HepG2 (cell line): ENCODE measurements at regions not wholly inside any gene's neighbourhood (a gene's known extent, or its start where the extent isn't known, plus 50 kb on each side); places are given as distances from the start of the nearest gene placed in this dataset.

Experiments used
- ATAC-seq: fragments of 200-7000 bp; cut with Tn5 transposase; 3 replicates; pipeline ENCODE4 v1.9.1; 2020; ENCODE audit warnings: mild to moderate bottlenecking, moderate library complexity
- BruUV-seq: library from RNA; stranded (reverse); fragments of 400-500 nt; replicated peaks from 2 replicates; lab custom pipeline; 2021; lab: Mats Ljungman, UMichigan
- CTCF ChIA-PET: fragments of 300-600 bp; formaldehyde crosslinking; extraction: SDS; loops from one replicate; lab custom pipeline; 2021; ENCODE audit warnings: low total read pairs, inconsistent platforms, low intra/inter-chr PET ratio; lab: Yijun Ruan, JAX
- POLR2A ChIA-PET: fragments of 350-600 bp; sonication (Branson Sonifier 250); formaldehyde crosslinking; loops from one replicate; lab custom pipeline; 2020; ENCODE audit warnings: antibody characterized with exemption, inconsistent platforms; lab: Yijun Ruan, JAX
- DNase-seq: peaks from one replicate; pipeline ENCODE4 v3.0.0-alpha.2; 2015; ENCODE audit warnings: low spot score
- FAIRE-seq: peaks from 3 replicates; lab custom pipeline; 2011; peaks lifted over from hg19 to GRCh38; lab: Jason Lieb, UNC
- H2AFZ ChIP-seq: one replicate; pipeline ENCODE4 v1.6.1; 2011; ENCODE audit warnings: low read length, inconsistent platforms
- H3K27ac ChIP-seq: fragments of 300-600 bp; 3 replicates; pipeline ENCODE4 v1.8.0; 2011; ENCODE audit warnings: mixed run types, mild to moderate bottlenecking, mixed read lengths, low read length, inconsistent platforms; ENCODE audit not compliant: insufficient read depth; ENCODE audit errors: extremely low read length
- H3K27me3 ChIP-seq, 2 experiments: fragments of 200-600 bp in 1 of 2; 2 replicates in 1 of 2; 3 replicates in 1 of 2; pipeline versions ENCODE4 v1.6.0 to v1.8.0; 2011; ENCODE audit warnings: low read length in 2 of 2, mild to moderate bottlenecking in 2 of 2, moderate library complexity in 2 of 2, inconsistent platforms in 1 of 2; ENCODE audit not compliant: insufficient read depth in 2 of 2, control insufficient read depth in 1 of 2
- H3K36me3 ChIP-seq, 2 experiments: fragments of 200-600 bp in 1 of 2; replicated peaks in 1 of 2; 2 replicates in 1 of 2; 3 replicates in 1 of 2; pipeline versions ENCODE4 v1.5.1 to v1.8.0; 2011; ENCODE audit warnings: low read length in 2 of 2, inconsistent platforms in 1 of 2; ENCODE audit not compliant: insufficient read depth in 2 of 2, control insufficient read depth in 1 of 2
- H3K4me1 ChIP-seq: 2 replicates; pipeline ENCODE4 v1.5.1; 2012; ENCODE audit warnings: low read length, inconsistent platforms; ENCODE audit not compliant: insufficient read depth
- H3K4me2 ChIP-seq: 2 replicates; pipeline ENCODE4 v1.6.0; 2011; ENCODE audit warnings: low read depth, low read length, inconsistent platforms
- H3K4me3 ChIP-seq, 3 experiments: fragments of 200-600 bp in 1 of 3; sonication (generic), shearing (Covaris generic) in 1 of 3; replicated peaks in 1 of 3; 2 replicates each; pipeline ENCODE4 v1.5.1; 2011 to 2016; ENCODE audit warnings: low read length in 3 of 3, inconsistent platforms in 2 of 3, low read depth in 2 of 3, mild to moderate bottlenecking in 2 of 3, control low read depth in 1 of 3, mixed read lengths in 1 of 3; ENCODE audit not compliant: insufficient read depth in 1 of 3
- H3K79me2 ChIP-seq: one replicate; pipeline ENCODE4 v1.6.1; 2011; ENCODE audit warnings: low read length, inconsistent platforms; ENCODE audit not compliant: insufficient read depth
- H3K9ac ChIP-seq: 2 replicates; pipeline ENCODE4 v1.6.0; 2011; ENCODE audit warnings: mild to moderate bottlenecking, low read depth, low read length, inconsistent platforms; ENCODE audit not compliant: insufficient read depth
- H3K9me3 ChIP-seq: 2 replicates; pipeline ENCODE4 v1.5.1; 2012; ENCODE audit warnings: mild to moderate bottlenecking, low read length
- H4K20me1 ChIP-seq: 2 replicates; pipeline ENCODE4 v1.6.0; 2011; ENCODE audit warnings: inconsistent platforms, mild to moderate bottlenecking, low read length, moderate library complexity; ENCODE audit not compliant: insufficient read depth
- CHCHD3 ChIP-seq: sonication (generic); formaldehyde crosslinking; IDR thresholded peaks from 2 replicates; pipeline ENCODE4 v1.8.0; 2022; ENCODE audit warnings: mild to moderate bottlenecking, missing genetic modification reagents, moderate library complexity
- DNMT1 ChIP-seq: sonication (generic); formaldehyde crosslinking; IDR thresholded peaks from 2 replicates; pipeline ENCODE4 v1.5.1; 2020; ENCODE audit warnings: mild to moderate bottlenecking, missing genetic modification reagents
- DNMT3B ChIP-seq: conservative IDR thresholded peaks from 2 replicates; pipeline ENCODE4 v1.6.1; 2016; ENCODE audit warnings: missing biosample characterization, control low read depth
- ESRRA ChIP-seq: sonication (generic); formaldehyde crosslinking; IDR thresholded peaks from 2 replicates; pipeline ENCODE4 v1.5.1; 2020; ENCODE audit warnings: mild to moderate bottlenecking, low read depth, missing genetic modification reagents
- FOSL2 ChIP-seq: sonication (generic); formaldehyde crosslinking; IDR thresholded peaks from 2 replicates; pipeline ENCODE4 v1.4.0; 2020; ENCODE audit warnings: missing genetic modification reagents
- FOXJ3 ChIP-seq: sonication (generic); formaldehyde crosslinking; IDR thresholded peaks from 2 replicates; pipeline ENCODE4 v1.4.0; 2020; ENCODE audit warnings: missing genetic modification reagents, mild to moderate bottlenecking, borderline replicate concordance
- HDAC2 ChIP-seq: sonication (generic); formaldehyde crosslinking; IDR thresholded peaks from 2 replicates; pipeline ENCODE4 v1.4.0; 2020; ENCODE audit warnings: missing genetic modification reagents
- HOXA3 ChIP-seq: sonication (generic); formaldehyde crosslinking; IDR thresholded peaks from 2 replicates; pipeline ENCODE4 v1.5.0; 2020; ENCODE audit warnings: missing genetic modification reagents
- KAT7 ChIP-seq: IDR thresholded peaks from 2 replicates; pipeline ENCODE4 v1.6.1; 2018; ENCODE audit warnings: borderline replicate concordance, missing compliant biosample characterization
- KDM1A ChIP-seq: IDR thresholded peaks from 2 replicates; pipeline ENCODE4 v1.6.1; 2016; ENCODE audit warnings: missing compliant biosample characterization
- PCBP2 ChIP-seq: fragments of 200-400 bp; formaldehyde crosslinking; optimal IDR thresholded peaks from 2 replicates; pipeline ENCODE3; 2018; ENCODE audit warnings: low read length, low read depth; ENCODE audit not compliant: poor library complexity, severe bottlenecking
- POGZ ChIP-seq: sonication (generic); formaldehyde crosslinking; IDR thresholded peaks from 2 replicates; pipeline ENCODE4 v1.4.0; 2020; ENCODE audit warnings: mild to moderate bottlenecking, missing genetic modification reagents
- POLR2G ChIP-seq: fragments of 200-400 bp; formaldehyde crosslinking; IDR thresholded peaks from 2 replicates; pipeline ENCODE4 v1.6.1; 2018; ENCODE audit warnings: mild to moderate bottlenecking, low read depth, low read length, moderate library complexity
- REPIN1 ChIP-seq: sonication (generic); formaldehyde crosslinking; IDR thresholded peaks from 2 replicates; pipeline ENCODE4 v1.8.0; 2022; ENCODE audit warnings: missing genetic modification reagents, low read depth, mild to moderate bottlenecking, borderline replicate concordance
- RNF2 ChIP-seq: fragments of 450-650 bp; conservative IDR thresholded peaks from 2 replicates; pipeline ENCODE4 v1.6.1; 2016; ENCODE audit warnings: low read depth
- SALL2 ChIP-seq: sonication (generic); formaldehyde crosslinking; IDR thresholded peaks from 2 replicates; pipeline ENCODE4 v1.8.1; 2023; ENCODE audit warnings: mild to moderate bottlenecking, missing genetic modification reagents, inconsistent platforms
- SP5 ChIP-seq: IDR thresholded peaks from 2 replicates; pipeline ENCODE4 v1.6.1; 2016; ENCODE audit warnings: low read depth, borderline replicate concordance
- ZBTB8A ChIP-seq: sonication (generic); formaldehyde crosslinking; IDR thresholded peaks from 2 replicates; pipeline ENCODE4 v1.4.0; 2020; ENCODE audit warnings: mild to moderate bottlenecking, low read depth, missing genetic modification reagents, borderline replicate concordance
- ZNF234 ChIP-seq: sonication (generic); formaldehyde crosslinking; conservative IDR thresholded peaks from 2 replicates; pipeline ENCODE4 v1.5.1; 2020; ENCODE audit warnings: mild to moderate bottlenecking, missing genetic modification reagents
- ZNF550 ChIP-seq: sonication (generic); formaldehyde crosslinking; IDR thresholded peaks from 2 replicates; pipeline ENCODE4 v1.4.0; 2020; ENCODE audit warnings: mild to moderate bottlenecking, missing genetic modification reagents, borderline replicate concordance
- ZNF563 ChIP-seq: sonication (generic); formaldehyde crosslinking; IDR thresholded peaks from 2 replicates; pipeline ENCODE4 v1.8.0; 2022; ENCODE audit warnings: mild to moderate bottlenecking, moderate library complexity, missing genetic modification reagents
- ZNF607 ChIP-seq: sonication (generic); formaldehyde crosslinking; IDR thresholded peaks from 2 replicates; pipeline ENCODE4 v1.5.1; 2020; ENCODE audit warnings: missing genetic modification reagents, mild to moderate bottlenecking, borderline replicate concordance
- WGBS: methylation state at CpG from one replicate; pipeline ENCODE4 v1.1.6; 2017; ENCODE audit warnings: low lambda C conversion rate; 5-methylcytosine and 5-hydroxymethylcytosine counted together
- in situ Hi-C: cut with HindIII; loops from 2 replicates; pipeline ENCODE4 v1.10.0; 2017; ENCODE audit warnings: low pct_unique_long_range_greater_than_20kb; ENCODE audit not compliant: extremely low pct_ligation_motif_present
- intact Hi-C: fragments of 100-400 bp; cut with micrococcal nuclease; formaldehyde crosslinking; loops from one replicate; pipeline ENCODE4 v1.10.0; 2022; ENCODE audit not compliant: unreplicated experiment

DNA sequence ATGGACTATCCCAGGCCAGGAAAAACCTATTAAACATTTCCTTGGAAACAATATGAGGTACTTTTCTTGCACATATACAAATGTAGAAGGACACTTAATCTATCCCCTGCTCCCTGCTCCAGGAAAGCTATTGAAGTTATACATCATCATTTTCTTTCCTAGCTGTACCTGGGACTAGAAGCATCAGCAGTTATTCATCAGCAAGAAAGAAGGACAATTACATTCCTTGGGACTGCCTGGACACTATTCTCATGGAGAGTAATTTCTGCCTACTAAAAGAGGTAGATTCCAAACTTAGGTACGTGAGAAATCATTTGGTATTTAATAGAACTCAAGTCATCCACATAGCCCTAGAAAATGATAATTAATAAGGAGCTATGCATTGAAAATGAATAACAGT, 51.0 kb upstream of the PICALM start:
- ATAC-seq (no peak), DNase-seq (no peak), FAIRE-seq (no peak)
- POLR2A ChIA-PET = no interaction called here
- Histone ChIP-seq H3K27me3 (0 out of 5 replicates have a peak, but pooled peaks cover 0 to 3% of the 10 kb centered on the region in 2 experiments), H3K9me3 (no peaks in the 10 kb centered on the region), H2AFZ (no peak overlapping the region), H3K27ac (no peak overlapping the region), H3K79me2 (no peaks in the 10 kb centered on the region), H3K4me1 (peaks cover 37% of the 10 kb centered on the region), H3K9ac (no peak overlapping the region), H3K4me2 (no peak overlapping the region), H3K4me3 (no peak overlapping the region), H3K36me3 (no peaks in the 10 kb centered on the region), H4K20me1 (no peaks in the 10 kb centered on the region)
- TF ChIP-seq POLR2G (no peak), FOXJ3 (no peak), HDAC2 (CRISPR knock-in tag) (no peak), SALL2 (CRISPR knock-in tag) (no peak), KDM1A (CRISPR knock-in tag) (no peak), ZNF607 (CRISPR knock-in tag) (no peak)
- in situ Hi-C loops = no loop called here
- CTCF ChIA-PET = no interaction called here
- intact Hi-C loops = no loop called here
- no TSS peak for BruUV-seq
- WGBS = 61% methylated on average over 1 of the region's 1 CpG

- Histone ChIP-seq H3K4me3 (no peak overlapping the region), H3K4me1 (peaks cover 28% of the 10 kb centered on the region), H3K27me3 (0 out of 5 replicates have a peak, but pooled peaks cover 0 to 3% of the 10 kb centered on the region in 2 experiments), H3K36me3 (no peaks in the 10 kb centered on the region), H3K27ac (no peak overlapping the region), H3K4me2 (no peak overlapping the region), H4K20me1 (no peaks in the 10 kb centered on the region), H2AFZ (no peak overlapping the region), H3K9ac (no peak overlapping the region), H3K9me3 (no peaks in the 10 kb centered on the region), H3K79me2 (no peaks in the 10 kb centered on the region)
- FAIRE-seq (no peak), DNase-seq (no peak), ATAC-seq (no peak)
- in situ Hi-C loops (no loop called here), intact Hi-C loops (no loop called here)
- BruUV-seq = no TSS peak
- 21% methylated on average over 3 of the region's 3 CpGs for WGBS
- POLR2A ChIA-PET = no interaction called here
- TF ChIP-seq ESRRA (CRISPR knock-in tag) (no peak), KAT7 (CRISPR knock-in tag) (no peak), SP5 (CRISPR knock-in tag) (no peak), ZNF550 (CRISPR knock-in tag) (no peak), ZNF563 (CRISPR knock-in tag) (no peak), REPIN1 (CRISPR knock-in tag) (no peak), POGZ (CRISPR knock-in tag) (no peak), DNMT3B (CRISPR knock-in tag) (no peak), ZNF234 (CRISPR knock-in tag) (no peak), ZBTB8A (CRISPR knock-in tag) (no peak), CHCHD3 (CRISPR knock-in tag) (no peak), FOSL2 (CRISPR knock-in tag) (no peak), RNF2 (no peak), HOXA3 (CRISPR knock-in tag) (no peak), DNMT1 (CRISPR knock-in tag) (no peak), PCBP2 (no peak)
- CTCF ChIA-PET = no interaction called here
Measured at GRCh38 chr11:86119077-86119476, 50.2 kb upstream of the PICALM start.
